Panc1 (cell line): ENCODE measurements at regions not wholly inside any gene's neighbourhood (a gene's known extent, or its start where the extent isn't known, plus 50 kb on each side); places are given as distances from the start of the nearest gene placed in this dataset.

Source experiments
- CTCF ChIP-seq: fragments of 450-650 bp; IDR thresholded peaks from 2 replicates; pipeline ENCODE4 v1.5.1; 2017; ENCODE audit warnings: mild to moderate bottlenecking
- POLR2AphosphoS5 ChIP-seq: IDR thresholded peaks from 2 replicates; pipeline ENCODE4 v1.6.1; 2012; ENCODE audit warnings: mild to moderate bottlenecking, low read depth, low read length, moderate library complexity
- TCF7L2 ChIP-seq: IDR thresholded peaks from 2 replicates; pipeline ENCODE4 v1.6.1; 2011; ENCODE audit warnings: mild to moderate bottlenecking, low read depth, low read length, inconsistent platforms

DNA sequence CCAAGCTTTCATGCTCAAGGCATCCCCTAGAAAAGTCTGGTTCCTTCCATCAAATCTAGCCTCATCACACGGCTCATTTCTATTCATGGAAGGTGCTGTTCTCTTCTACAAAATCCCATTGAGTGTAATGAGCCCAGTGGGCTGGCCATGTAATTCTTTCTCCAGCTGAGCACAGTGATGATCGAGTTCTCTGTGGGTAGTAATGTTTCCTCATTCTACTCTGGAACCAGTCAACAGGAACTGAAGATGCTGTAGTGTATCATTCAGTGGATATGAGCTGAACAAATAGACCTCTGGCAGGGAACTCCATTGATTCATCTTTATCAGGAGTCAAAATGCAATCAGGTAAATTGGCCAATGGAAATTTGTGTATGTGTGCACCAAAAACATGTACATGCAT lies 149.2 kb downstream of the LRRC70 start:
- TF ChIP-seq CTCF = no peak
- no peak for TF ChIP-seq TCF7L2
- no peak for TF ChIP-seq POLR2AphosphoS5
